HG02610 (cell line): ENCODE measurements at regions not wholly inside any gene's neighbourhood (a gene's known extent, or its start where the extent isn't known, plus 50 kb on each side); places are given as distances from the start of the nearest gene placed in this dataset.
"Not testable (repeated sequence)": the region's sequence is repeated elsewhere in the genome, so short reads cannot be mapped to it uniquely, and the experiment has no call there.

ENCODE experiments used
- ATAC-seq: cut with Tn5 transposase; IDR thresholded peaks from one replicate; pipeline ENCODE4 v1.9.1; 2021; ENCODE audit warnings: mild to moderate bottlenecking, moderate library complexity; ENCODE audit not compliant: unreplicated experiment

- ATAC-seq = no peak
Observed at GRCh38 chr3:132987396-132987795, 50.8 kb upstream of the TMEM108 start.

DNA sequence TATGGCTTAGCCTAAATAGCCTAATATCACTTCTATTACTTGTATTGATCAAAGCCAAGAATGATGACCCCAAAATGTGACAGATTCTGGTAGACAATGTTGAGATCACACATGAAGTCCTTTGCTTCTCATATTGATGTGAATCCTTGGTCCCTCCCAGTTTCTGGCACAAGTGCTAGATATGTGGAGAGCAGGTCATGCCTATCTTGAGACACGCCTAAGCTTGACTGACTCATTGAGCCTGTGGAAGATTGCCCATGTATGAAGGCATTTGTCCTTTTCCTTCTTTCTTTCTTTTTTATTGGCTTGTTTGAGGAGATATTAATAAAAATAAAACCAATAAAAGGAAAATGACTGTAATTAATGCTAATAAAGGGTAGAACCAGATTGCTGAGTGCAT is 54.0 kb upstream of the TMEM108 start:
- ATAC-seq = no peak

- no peak for ATAC-seq
Observed at GRCh38 chr3:132983143-132983770, 54.9 kb upstream of the TMEM108 start.

GRCh38 chr3:132981719-132982118 is 56.5 kb upstream of the TMEM108 start:
- ATAC-seq = no peak

DNA sequence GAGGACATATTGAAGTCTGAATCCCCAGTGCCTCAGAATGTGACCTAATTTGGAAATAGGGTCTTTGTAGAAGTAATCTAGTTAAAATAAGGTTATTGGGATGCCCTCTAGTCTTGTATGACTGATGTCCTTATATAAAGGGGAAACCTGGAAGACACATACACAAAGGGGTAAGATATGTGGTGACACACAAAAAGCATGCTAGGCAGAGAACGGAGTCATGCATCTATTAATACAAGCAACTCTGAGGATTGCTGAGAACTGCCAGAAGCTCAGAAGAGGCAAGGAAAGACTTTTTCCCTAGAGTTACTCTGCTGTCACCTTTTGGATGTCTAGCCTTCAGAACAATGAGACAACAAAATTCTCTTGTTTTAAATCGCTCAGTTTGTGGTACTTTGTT is 58.1 kb upstream of the TMEM108 start:
- ATAC-seq = no peak

DNA sequence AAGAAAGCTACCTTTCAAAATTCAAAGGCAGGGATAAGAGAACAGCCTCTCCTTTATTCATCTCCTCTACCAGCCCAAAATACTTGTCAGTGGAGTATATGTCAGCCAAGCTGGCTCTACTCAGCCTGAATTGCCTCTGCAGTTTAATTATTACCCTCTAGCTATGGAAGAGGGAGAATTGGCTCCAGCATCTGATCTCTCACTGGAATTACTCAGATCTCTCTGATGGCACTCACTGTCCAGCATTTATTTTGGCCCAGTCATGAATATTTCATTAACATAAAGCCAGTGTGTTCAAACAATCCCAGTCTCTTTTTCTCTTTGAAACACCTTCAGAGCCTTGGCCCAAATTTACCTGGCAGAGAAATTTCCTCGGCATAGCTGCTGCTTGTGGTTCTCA is 58.6 kb upstream of the TMEM108 start:
- no peak for ATAC-seq

GRCh38 chr3:132978946-132979345 is 59.2 kb upstream of the TMEM108 start:
- ATAC-seq = not testable (repeated sequence)

DNA sequence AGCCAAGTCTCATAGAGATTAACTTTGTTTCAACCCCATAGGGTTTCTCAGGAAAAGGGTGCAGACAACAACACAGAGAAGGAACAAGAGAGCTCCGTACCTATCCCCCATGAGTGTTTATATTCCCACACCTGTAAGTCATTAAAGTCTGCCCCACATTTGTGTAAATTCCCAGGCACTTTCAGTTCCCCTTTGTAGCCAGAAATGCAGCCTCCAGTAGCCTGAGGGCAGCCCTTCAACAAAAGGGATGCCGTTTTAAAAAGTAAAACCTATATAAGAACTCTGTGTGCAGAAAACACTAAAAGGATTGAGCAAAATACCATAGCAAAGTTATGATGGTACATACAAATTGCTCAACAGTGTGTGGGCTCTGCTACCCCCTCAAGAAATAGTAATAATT is 59.7 kb upstream of the TMEM108 start:
- ATAC-seq = no peak

GRCh38 chr3:132974097-132974496 is 64.1 kb upstream of the TMEM108 start:
- ATAC-seq = no peak

- ATAC-seq = no peak
Observed at GRCh38 chr3:132973441-132973840, 64.8 kb upstream of the TMEM108 start.

- no peak for ATAC-seq
Observed at GRCh38 chr3:132972333-132972732, 65.9 kb upstream of the TMEM108 start.

DNA sequence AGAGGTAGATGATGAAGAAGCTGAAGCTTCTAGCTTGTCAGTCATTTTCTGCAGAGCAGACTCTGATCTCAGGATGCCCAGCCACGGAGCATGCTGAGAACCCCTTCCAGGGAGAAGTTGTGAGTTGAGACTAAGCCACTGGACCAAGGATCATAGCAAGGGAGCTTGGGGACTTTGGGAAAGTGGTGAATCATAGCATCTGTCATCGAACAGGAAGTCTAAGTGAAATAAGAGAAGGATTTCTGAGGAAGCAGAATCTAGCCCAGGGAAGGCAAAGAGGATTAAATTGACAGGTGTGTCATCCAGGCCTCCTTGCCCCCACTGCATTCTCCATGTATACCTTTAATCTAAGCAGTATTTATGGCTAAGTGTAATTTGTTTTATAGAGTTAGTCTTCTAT is 71.8 kb upstream of the TMEM108 start:
- no peak for ATAC-seq

GRCh38 chr3:132964266-132964665 is 73.9 kb upstream of the TMEM108 start:
- ATAC-seq = no peak

GRCh38 chr3:132963786-132964185 is 74.4 kb upstream of the TMEM108 start:
- no peak for ATAC-seq

DNA sequence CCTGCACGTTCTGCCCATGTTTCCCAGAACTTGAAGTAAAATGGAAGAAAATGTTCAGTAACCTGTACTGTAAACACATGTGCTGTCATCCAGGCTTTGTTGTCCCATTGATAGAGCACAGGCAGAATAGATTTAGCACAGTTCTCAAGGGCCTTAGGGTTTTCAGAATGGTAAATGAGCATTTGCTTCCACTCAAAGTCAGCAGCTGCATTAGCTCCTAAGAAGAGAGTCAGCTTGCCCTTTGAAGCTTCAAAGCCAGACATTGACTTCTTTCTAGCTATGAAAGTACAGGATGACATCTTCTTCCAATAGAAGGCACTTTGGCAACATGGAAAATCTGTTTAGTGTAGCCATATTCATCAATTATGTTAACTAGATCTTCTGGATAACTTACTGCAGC is 76.2 kb upstream of the TMEM108 start:
- no peak for ATAC-seq

GRCh38 chr3:132953683-132954082 is 84.5 kb upstream of the TMEM108 start:
- no peak for ATAC-seq

DNA sequence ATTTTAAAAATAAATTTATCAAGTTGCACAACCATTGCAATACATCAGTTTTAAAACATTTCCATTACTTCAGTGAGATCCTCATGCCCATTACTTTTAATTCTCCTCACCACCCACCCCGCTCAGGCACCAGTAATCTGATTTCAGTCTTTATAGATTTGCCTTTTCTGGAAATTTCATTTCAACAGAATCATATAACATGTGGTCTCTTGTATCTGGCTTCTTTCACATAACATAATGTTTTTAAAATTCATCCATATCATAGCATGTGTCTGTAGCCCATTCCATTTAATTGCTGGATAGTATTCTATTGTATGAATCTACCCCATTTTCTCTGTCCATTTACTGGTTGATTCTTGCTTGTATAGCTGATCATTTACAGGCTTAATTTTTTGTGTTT is 110.3 kb upstream of the TMEM108 start:
- ATAC-seq = no peak

DNA sequence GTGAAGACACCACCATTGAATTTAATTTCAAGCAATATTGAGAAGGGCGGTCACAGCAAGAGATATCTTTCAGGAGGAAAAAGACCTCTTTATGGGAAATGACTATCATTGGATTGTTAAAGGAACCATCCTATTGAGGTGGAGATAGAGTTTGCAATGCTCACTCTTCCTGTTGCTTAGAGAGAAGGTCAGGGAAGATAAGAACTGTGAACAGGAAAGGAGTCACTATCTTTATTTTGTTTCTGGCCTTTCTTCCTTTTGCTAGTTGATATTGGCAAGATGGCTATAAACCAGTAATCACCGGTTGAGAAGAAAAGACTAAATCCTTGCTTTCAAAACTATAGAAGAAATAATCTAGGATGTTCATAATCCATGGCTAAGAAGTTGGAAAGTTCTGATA is 112.1 kb upstream of the TMEM108 start:
- ATAC-seq = no peak

GRCh38 chr3:132925256-132925930 is 112.8 kb upstream of the TMEM108 start:
- ATAC-seq = no peak

- ATAC-seq = no peak
Observed at GRCh38 chr3:132916096-132916495, 122.1 kb upstream of the TMEM108 start.

DNA sequence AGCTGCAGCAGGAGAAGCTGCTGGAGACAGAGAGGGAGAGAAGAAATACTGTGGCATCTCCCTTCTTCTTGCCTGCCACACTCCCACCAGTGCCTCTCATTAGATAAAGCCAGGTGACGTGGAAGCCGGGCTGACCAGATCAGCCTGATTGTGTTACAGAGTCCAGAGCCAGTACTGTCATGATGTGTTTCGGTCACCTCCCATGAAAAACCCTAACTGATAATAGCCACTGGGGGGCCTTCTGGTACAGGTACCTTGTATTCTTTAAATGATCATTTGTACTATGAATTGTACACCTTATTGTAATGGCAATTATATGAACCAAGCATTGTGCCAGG is 125.8 kb upstream of the TMEM108 start:
- no peak for ATAC-seq

- no peak for ATAC-seq
Observed at GRCh38 chr3:132911741-132912415, 126.3 kb upstream of the TMEM108 start.
